CD4-positive, alpha-beta T cell treated with Interleukin-4 for 4 hours (primary cell): ENCODE measurements at regions not wholly inside any gene's neighbourhood (a gene's known extent, or its start where the extent isn't known, plus 50 kb on each side); places are given as distances from the start of the nearest gene placed in this dataset.

Experiments used
- DNase-seq: peaks from one replicate; pipeline ENCODE4 v3.0.0-alpha.2; 2020

- DNase-seq, result no peak
These were observed 472.4 kb upstream of the MGMT start for GRCh38 chr10:128994598-128995143.

GRCh38 chr10:128995676-128996075 is 471.4 kb upstream of the MGMT start:
- DNase-seq, result no peak

GRCh38 chr10:128996092-128996491 is 470.9 kb upstream of the MGMT start:
- no peak for DNase-seq

GRCh38 chr10:128998101-128998805 is 468.8 kb upstream of the MGMT start:
- DNase-seq, result no peak

- no peak for DNase-seq
These were observed 462.6 kb upstream of the MGMT start for GRCh38 chr10:129004398-129004797.

- DNase-seq, result no peak
These were observed 462.0 kb upstream of the MGMT start for GRCh38 chr10:129005080-129005479.

GRCh38 chr10:129005804-129006203 is 461.2 kb upstream of the MGMT start:
- no peak for DNase-seq

GRCh38 chr10:129018511-129018910 is 448.5 kb upstream of the MGMT start:
- DNase-seq, result no peak

GRCh38 chr10:129020651-129021330 is 446.2 kb upstream of the MGMT start:
- DNase-seq, result no peak

GRCh38 chr10:129021594-129022304 is 445.3 kb upstream of the MGMT start:
- DNase-seq, result no peak

GRCh38 chr10:129023082-129023481 is 444.0 kb upstream of the MGMT start:
- no peak for DNase-seq

- no peak for DNase-seq
These were observed 443.0 kb upstream of the MGMT start for GRCh38 chr10:129024046-129024445.

GRCh38 chr10:129025787-129026186 is 441.3 kb upstream of the MGMT start:
- DNase-seq, result no peak

GRCh38 chr10:129027906-129028305 is 439.1 kb upstream of the MGMT start:
- no peak for DNase-seq

GRCh38 chr10:129028451-129028850 is 438.6 kb upstream of the MGMT start:
- no peak for DNase-seq

- DNase-seq, result no peak
These were observed 438.0 kb upstream of the MGMT start for GRCh38 chr10:129029051-129029450.

- no peak for DNase-seq
These were observed 437.0 kb upstream of the MGMT start for GRCh38 chr10:129029851-129030602.

- DNase-seq, result no peak
These were observed 436.5 kb upstream of the MGMT start for GRCh38 chr10:129030603-129030895.

- peak; percentile 8 for DNase-seq
These were observed 435.8 kb upstream of the MGMT start for GRCh38 chr10:129030996-129031843.

GRCh38 chr10:129031844-129032150 is 435.2 kb upstream of the MGMT start:
- DNase-seq, result no peak

GRCh38 chr10:129032372-129033313 is 434.4 kb upstream of the MGMT start:
- no peak for DNase-seq
